Loucy (cell line): ENCODE measurements at regions not wholly inside any gene's neighbourhood (a gene's known extent, or its start where the extent isn't known, plus 50 kb on each side); places are given as distances from the start of the nearest gene placed in this dataset.
"Not testable (repeated sequence)": the region's sequence is repeated elsewhere in the genome, so short reads cannot be mapped to it uniquely, and the experiment has no call there.

Experiments used
- H2AFZ ChIP-seq: fragments of 200-600 bp; sonication (generic); 2 replicates; pipeline ENCODE4 v1.6.0; 2016; ENCODE audit warnings: antibody characterized with exemption, mild to moderate bottlenecking, low read length, moderate library complexity
- H3F3A ChIP-seq: fragments of 200-600 bp; 2 replicates; pipeline ENCODE4 v1.6.0; 2016; ENCODE audit warnings: antibody characterized with exemption, low read depth, mild to moderate bottlenecking
- H3K27me3 ChIP-seq: fragments of 200-600 bp; sonication (generic); 2 replicates; pipeline ENCODE4 v1.6.1; 2014; ENCODE audit warnings: low read length, mild to moderate bottlenecking; ENCODE audit not compliant: insufficient read depth, poor library complexity, severe bottlenecking
- H3K36me3 ChIP-seq: fragments of 200-600 bp; sonication (generic); 2 replicates; pipeline ENCODE4 v1.6.1; 2016; ENCODE audit warnings: low read length; ENCODE audit not compliant: insufficient read depth
- H3K4me1 ChIP-seq: fragments of 200-600 bp; sonication (generic); 2 replicates; pipeline ENCODE4 v1.5.1; 2014; ENCODE audit warnings: low read length, mild to moderate bottlenecking; ENCODE audit not compliant: insufficient read depth, poor library complexity, severe bottlenecking
- H3K4me2 ChIP-seq: fragments of 200-600 bp; sonication (generic); 2 replicates; pipeline ENCODE4 v1.6.0; 2014; ENCODE audit warnings: antibody characterized with exemption, low read length, low read depth, mild to moderate bottlenecking; ENCODE audit not compliant: poor library complexity, severe bottlenecking
- H3K4me3 ChIP-seq: fragments of 200-600 bp; sonication (generic); 2 replicates; pipeline ENCODE4 v1.5.1; 2014; ENCODE audit warnings: low read length, mild to moderate bottlenecking, mixed read lengths; ENCODE audit not compliant: poor library complexity, severe bottlenecking
- H3K79me2 ChIP-seq: fragments of 200-600 bp; sonication (generic); 2 replicates; pipeline ENCODE4 v1.6.1; 2014; ENCODE audit warnings: low read length; ENCODE audit not compliant: insufficient read depth
- H3K9ac ChIP-seq: fragments of 200-600 bp; sonication (generic); 2 replicates; pipeline ENCODE4 v1.6.0; 2014; ENCODE audit warnings: mild to moderate bottlenecking, low read depth, low read length, moderate library complexity; ENCODE audit not compliant: poor library complexity, severe bottlenecking
- H3K9me2 ChIP-seq: fragments of 200-600 bp; sonication (generic); replicated peaks from 2 replicates; pipeline ENCODE4 v1.6.1; 2016; ENCODE audit warnings: low read depth, low read length, mixed read lengths
- H3K9me3 ChIP-seq: fragments of 200-600 bp; sonication (generic); 2 replicates; pipeline ENCODE4 v1.6.1; 2014; ENCODE audit warnings: mild to moderate bottlenecking, antibody characterized with exemption, low read length, low read depth; ENCODE audit not compliant: insufficient read depth
- H4K20me1 ChIP-seq: fragments of 200-600 bp; sonication (generic); 2 replicates; pipeline ENCODE4 v1.6.0; 2014; ENCODE audit warnings: antibody characterized with exemption, low read length, mild to moderate bottlenecking; ENCODE audit not compliant: insufficient read depth, poor library complexity, severe bottlenecking
- EZH2phosphoT487 ChIP-seq: fragments of 200-600 bp; IDR thresholded peaks from 2 replicates; pipeline ENCODE4 v1.6.1; 2018; ENCODE audit warnings: antibody characterized with exemption, mild to moderate bottlenecking, moderate library complexity, borderline replicate concordance
- TF ChIP-seq, protein P1 (sequence below): fragments of 200-600 bp; sonication (generic); conservative IDR thresholded peaks from 2 replicates; pipeline ENCODE4 v1.5.1; 2014; ENCODE audit warnings: mild to moderate bottlenecking, antibody characterized with exemption, low read length

DNA sequence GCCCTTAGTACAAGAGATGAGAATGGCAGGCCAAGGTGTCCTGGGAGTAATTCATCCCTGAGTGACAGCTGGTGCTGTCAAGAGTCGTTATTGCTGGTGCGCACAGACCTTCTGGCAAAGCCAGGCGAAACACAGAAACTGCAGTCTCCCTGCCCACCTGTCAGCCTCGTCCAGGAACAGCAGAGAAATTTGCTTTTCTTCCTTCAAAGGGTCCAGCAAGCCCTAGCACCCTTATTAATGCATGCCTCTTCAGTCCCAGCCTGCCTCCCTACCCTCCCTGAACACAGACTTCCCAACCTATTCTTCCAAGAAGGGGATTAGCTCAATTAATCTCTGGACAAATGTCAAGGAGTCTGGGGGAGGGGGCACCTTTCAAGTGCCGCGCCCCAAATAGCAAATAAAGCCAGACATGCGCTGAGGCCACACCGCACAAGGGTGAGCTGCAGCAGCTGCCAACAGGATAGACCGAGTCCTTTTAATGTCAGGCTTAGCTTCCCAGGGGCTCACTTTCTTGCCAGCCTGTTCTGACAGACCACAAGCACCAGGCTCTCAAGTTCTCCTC lies 250.7 kb upstream of the RASGEF1B start:
- Histone ChIP-seq H3K4me1 (peaks cover 11% of the 10 kb centered on the region), H2AFZ (no peak overlapping the region), H4K20me1 (no peaks in the 10 kb centered on the region), H3K9ac (no peak overlapping the region), H3K36me3 (no peaks in the 10 kb centered on the region), H3K79me2 (no peaks in the 10 kb centered on the region), H3K9me3 (no peaks in the 10 kb centered on the region), H3K27me3 (no peaks in the 10 kb centered on the region), H3K9me2 (no peaks in the 10 kb centered on the region), H3K4me3 (no peak overlapping the region), H3K4me2 (no peak overlapping the region), H3F3A (no peaks in the 10 kb centered on the region)
- no peak for TF ChIP-seq EZH2phosphoT487
- TF ChIP-seq, protein P1, sequence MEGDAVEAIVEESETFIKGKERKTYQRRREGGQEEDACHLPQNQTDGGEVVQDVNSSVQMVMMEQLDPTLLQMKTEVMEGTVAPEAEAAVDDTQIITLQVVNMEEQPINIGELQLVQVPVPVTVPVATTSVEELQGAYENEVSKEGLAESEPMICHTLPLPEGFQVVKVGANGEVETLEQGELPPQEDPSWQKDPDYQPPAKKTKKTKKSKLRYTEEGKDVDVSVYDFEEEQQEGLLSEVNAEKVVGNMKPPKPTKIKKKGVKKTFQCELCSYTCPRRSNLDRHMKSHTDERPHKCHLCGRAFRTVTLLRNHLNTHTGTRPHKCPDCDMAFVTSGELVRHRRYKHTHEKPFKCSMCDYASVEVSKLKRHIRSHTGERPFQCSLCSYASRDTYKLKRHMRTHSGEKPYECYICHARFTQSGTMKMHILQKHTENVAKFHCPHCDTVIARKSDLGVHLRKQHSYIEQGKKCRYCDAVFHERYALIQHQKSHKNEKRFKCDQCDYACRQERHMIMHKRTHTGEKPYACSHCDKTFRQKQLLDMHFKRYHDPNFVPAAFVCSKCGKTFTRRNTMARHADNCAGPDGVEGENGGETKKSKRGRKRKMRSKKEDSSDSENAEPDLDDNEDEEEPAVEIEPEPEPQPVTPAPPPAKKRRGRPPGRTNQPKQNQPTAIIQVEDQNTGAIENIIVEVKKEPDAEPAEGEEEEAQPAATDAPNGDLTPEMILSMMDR: no peak

DNA sequence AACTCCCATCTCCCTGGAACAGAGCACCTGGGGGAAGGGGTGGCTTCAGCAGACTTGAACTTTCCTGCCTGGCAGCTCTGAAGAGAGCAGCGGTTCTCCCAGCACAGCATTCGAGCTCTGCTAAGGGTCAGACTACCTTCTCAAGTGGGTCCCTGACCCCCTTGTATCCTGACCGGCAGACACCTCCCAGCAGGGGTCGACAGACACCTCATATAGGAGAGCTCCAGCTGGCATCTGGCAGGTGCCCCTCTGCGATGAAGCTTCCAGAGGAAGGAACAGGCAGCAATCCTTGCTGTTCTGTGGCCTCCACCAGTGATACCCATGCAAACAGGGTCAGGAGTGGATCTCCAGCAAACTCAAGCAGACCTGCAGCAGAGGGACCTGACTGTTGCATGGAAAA lies 244.1 kb upstream of the RASGEF1B start:
- Histone ChIP-seq H4K20me1 (no peaks in the 10 kb centered on the region), H3K27me3 (no peaks in the 10 kb centered on the region), H3K9ac (no peak overlapping the region), H3K4me3 (no peak overlapping the region), H3K36me3 (no peaks in the 10 kb centered on the region), H3K79me2 (no peaks in the 10 kb centered on the region), H3K4me2 (no peak overlapping the region), H3K9me3 (no peaks in the 10 kb centered on the region), H3K4me1 (peaks cover 3% of the 10 kb centered on the region), H2AFZ (no peak overlapping the region), H3K9me2 (no peaks in the 10 kb centered on the region), H3F3A (no peaks in the 10 kb centered on the region)
- TF ChIP-seq, protein P1: no peak
- TF ChIP-seq EZH2phosphoT487: no peak

DNA sequence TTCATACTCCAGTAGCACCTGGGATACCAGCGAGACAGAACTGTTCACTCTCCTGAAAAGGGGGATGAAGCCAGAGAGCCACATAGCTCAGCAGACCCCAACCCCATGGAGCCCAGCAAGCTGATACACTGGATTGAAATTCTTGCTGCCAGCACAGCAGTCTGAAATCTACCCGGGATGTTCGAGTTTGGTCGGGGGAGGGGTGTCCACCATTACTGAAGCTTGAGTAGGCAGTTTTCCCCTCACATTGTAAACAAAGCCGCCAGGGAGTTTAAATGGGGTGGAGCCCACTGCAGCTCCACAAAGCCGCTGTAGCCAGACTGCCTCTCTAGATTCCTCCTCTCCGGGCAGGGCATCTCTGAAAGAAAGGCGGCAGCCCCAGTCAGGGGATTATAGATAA lies 243.7 kb upstream of the RASGEF1B start:
- not testable (repeated sequence) for H3K4me1 ChIP-seq, H3F3A ChIP-seq, H3K9ac ChIP-seq, H3K36me3 ChIP-seq, H3K9me2 ChIP-seq, H3K4me2 ChIP-seq, H3K79me2 ChIP-seq, H4K20me1 ChIP-seq, H3K27me3 ChIP-seq, H3K9me3 ChIP-seq, H3K4me3 ChIP-seq, H2AFZ ChIP-seq

DNA sequence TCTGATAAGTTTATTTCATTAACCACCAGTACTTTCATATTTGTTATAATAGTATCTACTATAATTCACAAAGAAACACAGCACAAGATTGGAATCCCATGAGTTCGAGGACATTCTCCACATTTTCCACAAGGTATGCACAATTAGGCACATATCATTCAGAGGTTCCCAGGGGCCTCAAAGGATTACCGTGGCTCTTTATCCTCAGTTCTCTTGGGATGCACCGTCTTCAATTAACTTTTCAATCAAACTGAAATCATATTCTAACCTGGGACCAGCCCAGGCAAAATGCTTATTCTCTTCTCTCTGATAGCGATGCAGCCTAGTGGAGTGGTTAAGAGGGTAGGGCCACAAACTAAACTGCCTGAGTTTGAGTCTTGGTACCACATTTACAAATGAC lies 242.6 kb upstream of the RASGEF1B start:
- no peak overlapping the region for H3K4me2 ChIP-seq
- H2AFZ ChIP-seq: no peak overlapping the region
- no peaks in the 10 kb centered on the region for H3K9me3 ChIP-seq
- H3K36me3 ChIP-seq: no peaks in the 10 kb centered on the region
- no peak overlapping the region for H3K4me3 ChIP-seq
- H4K20me1 ChIP-seq: no peaks in the 10 kb centered on the region
- no peaks in the 10 kb centered on the region for H3K27me3 ChIP-seq
- H3F3A ChIP-seq: no peaks in the 10 kb centered on the region
- peaks cover 3% of the 10 kb centered on the region for H3K4me1 ChIP-seq
- H3K79me2 ChIP-seq: no peaks in the 10 kb centered on the region
- H3K9ac ChIP-seq: no peak overlapping the region
- TF ChIP-seq, protein P1: no peak
- TF ChIP-seq EZH2phosphoT487: no peak
- H3K9me2 ChIP-seq: no peaks in the 10 kb centered on the region
